GM23248 (cell line): ENCODE measurements at regions not wholly inside any gene's neighbourhood (a gene's known extent, or its start where the extent isn't known, plus 50 kb on each side); places are given as distances from the start of the nearest gene placed in this dataset.

Experiments
- EZH2 ChIP-seq: fragments of 200-600 bp; sonication (generic); IDR thresholded peaks from 2 replicates; pipeline ENCODE4 v1.6.1; 2018; ENCODE audit warnings: antibody characterized with exemption, mild to moderate bottlenecking; ENCODE audit not compliant: insufficient read depth, poor library complexity, severe bottlenecking
- EZH2phosphoT487 ChIP-seq: fragments of 200-600 bp; sonication (generic); IDR thresholded peaks from 2 replicates; pipeline ENCODE4 v1.6.1; 2018; ENCODE audit warnings: antibody characterized with exemption, moderate library complexity, mild to moderate bottlenecking, low read depth; ENCODE audit not compliant: insufficient read depth

DNA sequence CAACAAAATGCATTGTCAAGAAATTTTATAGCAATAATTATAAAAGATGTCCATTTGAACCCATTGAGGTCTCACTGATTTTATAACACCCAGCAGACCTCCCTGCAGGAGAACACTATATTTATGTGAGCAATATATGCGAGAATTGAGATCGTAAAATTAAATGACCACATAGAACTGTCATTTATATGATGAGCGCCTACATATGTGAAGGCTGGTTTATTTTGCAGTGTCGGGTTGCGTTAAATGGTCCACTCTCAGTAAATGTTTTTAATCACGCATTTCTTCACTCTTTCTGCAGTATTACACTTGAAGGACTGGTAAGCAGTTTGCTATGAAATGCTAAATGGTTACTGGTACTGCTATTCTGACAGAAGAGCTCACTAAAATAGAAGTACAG lies 408.5 kb upstream of the AGTR1 start:
- no peak for TF ChIP-seq EZH2phosphoT487
- TF ChIP-seq EZH2 = no peak
